ENCODE measurements at regions not wholly inside any gene's neighbourhood (a gene's known extent, or its start where the extent isn't known, plus 50 kb on each side); places are given as distances from the start of the nearest gene placed in this dataset. TPM values are rescaled to one million over a fixed set of nuclear protein-coding genes. Genes with fewer than 3 reads are reported as not detected.

DNA sequence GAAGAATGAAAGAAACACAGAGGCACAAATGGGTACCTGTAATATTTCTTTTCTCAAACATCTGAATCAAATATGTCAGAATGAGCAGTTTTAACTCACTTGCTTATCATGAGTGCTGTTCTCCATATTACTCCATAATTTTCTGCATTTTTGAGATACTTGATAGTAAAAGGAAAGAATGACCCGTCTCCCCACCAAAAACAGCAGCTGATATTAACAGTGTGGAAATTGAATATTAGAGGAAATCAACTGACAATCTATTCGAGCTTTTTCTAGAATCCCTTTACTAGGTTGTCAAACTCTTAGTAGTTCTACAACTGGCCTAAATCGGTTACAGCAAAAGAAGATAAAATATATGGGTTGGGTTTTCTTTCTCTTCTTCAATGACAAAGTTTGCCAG lies 49.9 kb upstream of the HELT start:
- intact Hi-C loops (cut with micrococcal nuclease; ENCODE audit: unreplicated experiment) = no loop called here
- no peak overlapping the region for H3K27ac Mint-ChIP-seq (ENCODE audit: unreplicated experiment)
- TF ChIP-seq, protein P1, sequence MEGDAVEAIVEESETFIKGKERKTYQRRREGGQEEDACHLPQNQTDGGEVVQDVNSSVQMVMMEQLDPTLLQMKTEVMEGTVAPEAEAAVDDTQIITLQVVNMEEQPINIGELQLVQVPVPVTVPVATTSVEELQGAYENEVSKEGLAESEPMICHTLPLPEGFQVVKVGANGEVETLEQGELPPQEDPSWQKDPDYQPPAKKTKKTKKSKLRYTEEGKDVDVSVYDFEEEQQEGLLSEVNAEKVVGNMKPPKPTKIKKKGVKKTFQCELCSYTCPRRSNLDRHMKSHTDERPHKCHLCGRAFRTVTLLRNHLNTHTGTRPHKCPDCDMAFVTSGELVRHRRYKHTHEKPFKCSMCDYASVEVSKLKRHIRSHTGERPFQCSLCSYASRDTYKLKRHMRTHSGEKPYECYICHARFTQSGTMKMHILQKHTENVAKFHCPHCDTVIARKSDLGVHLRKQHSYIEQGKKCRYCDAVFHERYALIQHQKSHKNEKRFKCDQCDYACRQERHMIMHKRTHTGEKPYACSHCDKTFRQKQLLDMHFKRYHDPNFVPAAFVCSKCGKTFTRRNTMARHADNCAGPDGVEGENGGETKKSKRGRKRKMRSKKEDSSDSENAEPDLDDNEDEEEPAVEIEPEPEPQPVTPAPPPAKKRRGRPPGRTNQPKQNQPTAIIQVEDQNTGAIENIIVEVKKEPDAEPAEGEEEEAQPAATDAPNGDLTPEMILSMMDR (IDR thresholded peaks at IDR 0.05; ENCODE audit: insufficient read depth in 1 of 2, low read depth in 1 of 2, low read length in 1 of 2, severe bottlenecking in 1 of 2, unreplicated experiment in 1 of 2) = no peak
- no peak overlapping the region for H3K4me3 Mint-ChIP-seq (ENCODE audit: unreplicated experiment)
- BruUV-seq (replicated peaks) = no TSS peak
- peaks cover 10% of the 10 kb centered on the region for H3K9me3 Mint-ChIP-seq (ENCODE audit: unreplicated experiment)
- H3K36me3 Mint-ChIP-seq (ENCODE audit: insufficient read depth, unreplicated experiment) = peaks cover 34% of the 10 kb centered on the region
- peaks cover 12% of the 10 kb centered on the region for H3K4me1 Mint-ChIP-seq (ENCODE audit: low read depth, unreplicated experiment)
- peaks cover 2% of the 10 kb centered on the region for H3K27me3 Mint-ChIP-seq (ENCODE audit: insufficient read depth, unreplicated experiment)
- ChIA-PET POLR2A (no interaction called here), CTCF (no interaction called here)
- Histone ChIP-seq H3K9me3 (no peaks in the 10 kb centered on the region), H3K36me3 (ENCODE audit: control insufficient read depth, insufficient read depth, low read length) (no peaks in the 10 kb centered on the region), H3K27me3 (replicated peaks; ENCODE audit: control insufficient read depth, insufficient read depth, low read length) (no peaks in the 10 kb centered on the region), H3K4me3 (ENCODE audit: low read depth, low read length) (no peak overlapping the region), H3K4me1 (no peaks in the 10 kb centered on the region)
- DNase-seq = no peak

Small RNA genes in the stretch of these regions (microRNA-seq; reads per million reads assigned to microRNA genes)
- not detected for gene MIR4455

Data from Caco-2 (cell line).